Karpas-422 (cell line): ENCODE measurements at regions not wholly inside any gene's neighbourhood (a gene's known extent, or its start where the extent isn't known, plus 50 kb on each side); places are given as distances from the start of the nearest gene placed in this dataset.

ENCODE experiments used
- DNase-seq: peaks from one replicate; pipeline ENCODE4 v3.0.0-alpha.2; 2015
- H2AFZ ChIP-seq: fragments of 200-600 bp; sonication (generic); 2 replicates; pipeline ENCODE4 v1.6.1; 2014; ENCODE audit warnings: antibody characterized with exemption, low read length, mixed read lengths
- H3K27ac ChIP-seq: fragments of 200-600 bp; sonication (generic); 2 replicates; pipeline ENCODE4 v1.5.1; 2014; ENCODE audit warnings: mild to moderate bottlenecking, low read length, moderate library complexity
- H3K27me3 ChIP-seq: fragments of 200-600 bp; sonication (generic); 2 replicates; pipeline ENCODE4 v1.6.1; 2014; ENCODE audit warnings: low read length, mixed read lengths
- H3K36me3 ChIP-seq: fragments of 200-600 bp; sonication (generic); 2 replicates; pipeline ENCODE4 v1.6.1; 2014; ENCODE audit warnings: low read length, mixed read lengths; ENCODE audit not compliant: insufficient read depth
- H3K4me1 ChIP-seq: fragments of 200-600 bp; sonication (generic); 2 replicates; pipeline ENCODE4 v1.6.1; 2014; ENCODE audit warnings: mild to moderate bottlenecking, low read length, mixed read lengths
- H3K4me2 ChIP-seq: fragments of 200-600 bp; sonication (generic); 2 replicates; pipeline ENCODE4 v1.6.1; 2014; ENCODE audit warnings: low read length, low read depth, mild to moderate bottlenecking; ENCODE audit not compliant: poor library complexity, severe bottlenecking
- H3K4me3 ChIP-seq: fragments of 200-600 bp; sonication (generic); 2 replicates; pipeline ENCODE4 v1.5.1; 2014; ENCODE audit warnings: mild to moderate bottlenecking, antibody characterized with exemption, low read length, mixed read lengths
- H3K79me2 ChIP-seq: fragments of 200-600 bp; sonication (generic); 2 replicates; pipeline ENCODE4 v1.6.1; 2014; ENCODE audit warnings: mild to moderate bottlenecking, low read length, mixed read lengths
- H3K9ac ChIP-seq: fragments of 200-600 bp; sonication (generic); 2 replicates; pipeline ENCODE4 v1.6.0; 2014; ENCODE audit warnings: low read length
- H3K9me2 ChIP-seq: fragments of 200-600 bp; sonication (generic), shearing (Covaris generic); replicated peaks from 2 replicates; pipeline ENCODE4 v1.6.0; 2014; ENCODE audit warnings: mild to moderate bottlenecking, low read length, moderate library complexity; ENCODE audit not compliant: insufficient read depth
- H3K9me3 ChIP-seq: fragments of 300-700, 200-600 bp; sonication (generic); 2 replicates; pipeline ENCODE4 v1.6.1; 2014; ENCODE audit warnings: low read length, mixed read lengths
- H4K20me1 ChIP-seq: fragments of 200-600 bp; sonication (generic); 2 replicates; pipeline ENCODE4 v1.6.1; 2014; ENCODE audit warnings: mild to moderate bottlenecking, antibody characterized with exemption, low read length, low read depth; ENCODE audit not compliant: insufficient read depth

DNA sequence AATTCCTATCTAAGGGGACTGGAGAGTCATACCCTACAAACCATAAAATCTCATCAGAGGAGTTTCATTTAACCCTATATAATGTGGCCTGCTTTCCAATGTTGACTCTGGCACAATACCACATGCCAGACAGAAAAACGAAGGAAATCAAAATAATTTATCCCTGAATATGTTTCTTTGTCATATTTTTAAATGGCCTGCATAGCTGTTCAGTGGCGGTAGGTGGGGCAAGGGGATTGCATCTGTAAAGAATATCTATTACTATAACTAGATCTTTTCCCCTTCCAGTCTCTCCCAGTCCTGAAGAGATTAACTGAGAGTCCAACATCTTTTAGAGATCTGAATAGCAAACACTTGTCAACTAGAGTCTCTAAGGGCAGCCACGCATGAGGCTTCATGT lies 278.1 kb upstream of the CTNNB1 start:
- Histone ChIP-seq H3K4me2 (no peak overlapping the region), H3K9me2 (no peaks in the 10 kb centered on the region), H3K27ac (no peak overlapping the region), H2AFZ (no peak overlapping the region), H3K4me1 (no peaks in the 10 kb centered on the region), H3K27me3 (no peaks in the 10 kb centered on the region; the same call in 1 of the 2 replicates), H3K36me3 (no peaks in the 10 kb centered on the region), H3K4me3 (no peak overlapping the region), H4K20me1 (no peaks in the 10 kb centered on the region), H3K9me3 (no peaks in the 10 kb centered on the region), H3K9ac (no peak overlapping the region), H3K79me2 (no peaks in the 10 kb centered on the region)
- no peak for DNase-seq

DNA sequence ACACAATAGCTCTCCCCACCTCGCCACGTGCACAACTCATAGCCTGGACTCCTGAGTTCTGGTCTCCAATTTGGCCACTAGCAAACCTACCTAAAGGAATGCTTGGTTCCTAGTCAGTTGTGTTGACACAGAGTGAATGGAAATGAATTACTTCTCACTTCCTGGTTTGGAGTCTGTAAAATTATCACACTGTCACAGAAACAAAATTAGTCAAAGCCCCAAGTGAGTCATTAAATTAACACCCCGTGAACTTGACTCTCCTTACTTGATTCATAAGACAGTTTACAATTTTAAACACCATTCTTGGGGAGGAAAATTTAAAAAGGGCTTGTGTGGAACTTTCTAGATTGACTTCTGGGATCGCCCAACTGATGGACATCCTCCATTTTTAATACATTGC lies 276.2 kb upstream of the CTNNB1 start:
- Histone ChIP-seq H4K20me1 (no peaks in the 10 kb centered on the region), H3K27ac (no peak overlapping the region), H3K27me3 (no peaks in the 10 kb centered on the region; the same call in 1 of the 2 replicates), H3K4me2 (no peak overlapping the region), H3K79me2 (no peaks in the 10 kb centered on the region), H3K36me3 (no peaks in the 10 kb centered on the region), H3K9me3 (no peaks in the 10 kb centered on the region), H3K4me1 (no peaks in the 10 kb centered on the region), H3K4me3 (no peak overlapping the region), H2AFZ (no peak overlapping the region), H3K9me2 (no peaks in the 10 kb centered on the region), H3K9ac (no peak overlapping the region)
- no peak for DNase-seq

DNA sequence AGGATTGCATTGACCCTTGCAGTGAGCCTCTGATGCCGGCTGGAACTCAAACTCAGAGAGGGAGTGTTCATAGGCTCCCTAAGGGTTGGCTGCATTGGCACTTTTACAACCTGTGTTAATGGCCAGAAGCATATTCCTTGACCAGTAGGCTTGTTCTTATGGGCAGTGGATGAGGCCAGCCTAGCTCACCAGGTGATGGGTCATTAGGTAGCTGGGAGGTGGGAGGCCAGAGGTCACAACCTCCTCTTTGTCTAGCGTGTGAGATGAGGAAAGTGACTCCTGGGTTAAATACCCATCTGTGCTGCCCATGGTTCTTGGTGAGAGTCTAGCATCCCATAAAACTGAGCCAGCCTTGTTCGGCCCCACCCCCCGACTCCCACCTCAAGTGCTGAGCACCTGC lies 275.7 kb upstream of the CTNNB1 start:
- DNase-seq, result no peak
- Histone ChIP-seq H3K79me2 (no peaks in the 10 kb centered on the region), H4K20me1 (no peaks in the 10 kb centered on the region), H3K27ac (no peak overlapping the region), H3K27me3 (no peaks in the 10 kb centered on the region; the same call in 1 of the 2 replicates), H3K9me3 (no peaks in the 10 kb centered on the region), H3K4me2 (no peak overlapping the region), H3K9ac (no peak overlapping the region), H2AFZ (no peak overlapping the region), H3K4me1 (no peaks in the 10 kb centered on the region), H3K36me3 (no peaks in the 10 kb centered on the region), H3K9me2 (no peaks in the 10 kb centered on the region), H3K4me3 (no peak overlapping the region)

DNA sequence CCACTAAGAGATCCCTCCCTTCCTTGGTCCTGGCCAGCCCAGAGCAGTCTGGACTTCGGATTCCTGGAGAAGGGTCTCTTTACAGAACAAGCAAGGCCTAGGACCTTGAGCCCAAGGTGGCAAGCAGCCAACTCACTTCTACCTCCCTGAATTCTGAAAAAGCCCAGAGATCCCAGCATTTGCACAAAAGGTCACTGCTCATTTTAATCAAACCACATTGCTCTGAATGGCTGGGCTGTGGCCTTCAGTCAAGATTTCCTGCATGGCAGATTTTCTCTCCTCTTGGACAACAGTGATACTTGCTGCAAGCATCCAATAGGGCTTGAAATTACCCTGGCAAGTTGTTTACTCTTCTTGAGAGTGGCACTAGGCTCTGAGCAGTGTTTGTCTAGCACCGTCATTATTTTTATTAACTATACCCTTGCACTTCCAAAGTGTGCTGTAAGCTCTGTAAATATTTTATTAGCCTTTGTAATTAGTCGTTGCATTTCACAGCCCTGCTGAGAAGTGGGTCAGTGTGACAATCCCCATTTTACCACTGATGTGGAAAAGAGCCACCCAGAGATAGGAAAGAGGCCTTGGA lies 274.7 kb upstream of the CTNNB1 start:
- DNase-seq, result no peak
- no peaks in the 10 kb centered on the region for H3K9me2 ChIP-seq
- no peak overlapping the region for H3K4me2 ChIP-seq

DNA sequence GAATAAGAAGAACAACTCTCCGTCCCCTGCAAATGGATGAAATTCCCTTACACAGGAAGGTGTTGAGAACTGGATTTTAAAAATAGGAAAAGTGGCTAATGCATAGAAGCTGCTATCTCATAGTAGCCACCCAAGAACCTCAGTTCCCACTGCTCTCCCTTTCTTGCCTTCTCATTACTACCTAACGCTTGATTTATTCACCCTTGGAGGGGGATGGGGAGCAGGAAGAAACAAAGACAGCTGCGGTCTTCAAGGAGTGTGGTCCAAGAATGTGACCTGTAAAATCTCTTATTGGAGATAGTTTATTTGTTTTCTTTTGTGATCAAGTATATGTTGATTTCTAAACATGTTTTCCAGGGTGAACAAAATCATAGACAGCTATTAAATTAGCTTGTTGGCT lies 274.1 kb upstream of the CTNNB1 start:
- no peaks in the 10 kb centered on the region for H4K20me1 ChIP-seq
- H3K4me1 ChIP-seq, result no peaks in the 10 kb centered on the region
- H3K9me2 ChIP-seq, result no peaks in the 10 kb centered on the region
- no peaks in the 10 kb centered on the region for H3K9me3 ChIP-seq
- H3K9ac ChIP-seq, result no peak overlapping the region
- H3K27ac ChIP-seq, result no peak overlapping the region
- no peaks in the 10 kb centered on the region; the same call in 1 of the 2 replicates for H3K27me3 ChIP-seq
- H3K4me2 ChIP-seq, result no peak overlapping the region
- H3K4me3 ChIP-seq, result no peak overlapping the region
- no peaks in the 10 kb centered on the region for H3K79me2 ChIP-seq
- no peaks in the 10 kb centered on the region for H3K36me3 ChIP-seq
- H2AFZ ChIP-seq, result no peak overlapping the region
- no peak for DNase-seq

More for the DNA sequence above, 274.7 kb upstream of the CTNNB1 start:
- Histone ChIP-seq H2AFZ (no peak overlapping the region), H3K27ac (no peak overlapping the region), H3K9me3 (no peaks in the 10 kb centered on the region), H3K36me3 (no peaks in the 10 kb centered on the region), H3K27me3 (no peaks in the 10 kb centered on the region; the same call in 1 of the 2 replicates), H3K4me3 (no peak overlapping the region), H3K79me2 (no peaks in the 10 kb centered on the region), H3K9ac (no peak overlapping the region), H4K20me1 (no peaks in the 10 kb centered on the region), H3K4me1 (no peaks in the 10 kb centered on the region)

DNA sequence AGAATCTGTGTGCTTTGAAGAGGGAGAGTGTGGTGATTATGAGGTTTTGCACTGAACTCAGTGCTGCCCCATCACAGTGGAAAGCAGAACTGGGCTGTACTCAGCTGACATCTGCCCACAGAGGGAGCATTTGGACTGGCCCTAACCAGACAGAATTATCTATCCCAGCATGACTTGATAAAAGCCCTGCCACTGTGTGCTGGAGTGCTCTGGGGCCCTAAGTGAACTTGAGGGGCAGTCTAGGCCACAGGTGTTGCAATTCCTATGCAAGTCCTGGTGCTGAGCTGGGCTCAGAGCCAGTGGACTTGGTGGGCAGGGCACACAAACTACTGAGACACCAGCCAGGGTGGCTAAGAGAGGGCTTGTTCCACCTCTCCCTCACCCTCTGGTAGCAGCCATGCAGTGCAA lies 269.2 kb upstream of the CTNNB1 start:
- no peaks in the 10 kb centered on the region for H4K20me1 ChIP-seq
- H3K27me3 ChIP-seq, result no peaks in the 10 kb centered on the region
- no peak overlapping the region for H3K4me3 ChIP-seq
- DNase-seq, result no peak
- no peak overlapping the region for H3K4me2 ChIP-seq
- H3K27ac ChIP-seq, result no peak overlapping the region
- H3K36me3 ChIP-seq, result no peaks in the 10 kb centered on the region
- no peaks in the 10 kb centered on the region for H3K79me2 ChIP-seq
- H3K9ac ChIP-seq, result no peak overlapping the region
- no peaks in the 10 kb centered on the region for H3K9me3 ChIP-seq
- no peak overlapping the region for H2AFZ ChIP-seq
- H3K4me1 ChIP-seq, result no peaks in the 10 kb centered on the region
- H3K9me2 ChIP-seq, result no peaks in the 10 kb centered on the region

DNA sequence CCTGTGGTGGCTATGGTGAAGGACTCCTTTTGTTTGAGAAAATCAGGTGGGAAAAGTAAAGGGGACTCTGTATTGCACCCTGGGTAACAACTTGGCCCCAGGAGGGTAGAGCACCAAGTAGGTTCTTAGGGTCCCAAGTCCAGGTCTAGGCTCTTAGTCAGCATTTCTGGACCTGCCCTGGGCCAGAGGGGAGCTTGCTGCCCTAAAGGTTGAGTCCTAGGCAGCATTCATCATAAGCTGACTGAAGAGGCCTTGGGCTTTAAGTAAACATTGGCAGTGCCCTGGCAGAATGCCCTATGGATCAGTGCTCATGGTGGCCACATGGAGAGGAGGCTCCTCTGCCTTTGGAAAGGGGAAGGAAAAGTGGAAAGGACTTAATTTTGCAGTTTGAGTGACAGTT lies 268.5 kb upstream of the CTNNB1 start:
- Histone ChIP-seq H4K20me1 (no peaks in the 10 kb centered on the region), H3K4me2 (no peak overlapping the region), H3K79me2 (no peaks in the 10 kb centered on the region), H3K27me3 (no peaks in the 10 kb centered on the region), H2AFZ (no peak overlapping the region), H3K9me3 (no peaks in the 10 kb centered on the region), H3K4me1 (no peaks in the 10 kb centered on the region), H3K4me3 (no peak overlapping the region), H3K36me3 (no peaks in the 10 kb centered on the region), H3K27ac (no peak overlapping the region), H3K9ac (no peak overlapping the region), H3K9me2 (no peaks in the 10 kb centered on the region)
- DNase-seq, result no peak

DNA sequence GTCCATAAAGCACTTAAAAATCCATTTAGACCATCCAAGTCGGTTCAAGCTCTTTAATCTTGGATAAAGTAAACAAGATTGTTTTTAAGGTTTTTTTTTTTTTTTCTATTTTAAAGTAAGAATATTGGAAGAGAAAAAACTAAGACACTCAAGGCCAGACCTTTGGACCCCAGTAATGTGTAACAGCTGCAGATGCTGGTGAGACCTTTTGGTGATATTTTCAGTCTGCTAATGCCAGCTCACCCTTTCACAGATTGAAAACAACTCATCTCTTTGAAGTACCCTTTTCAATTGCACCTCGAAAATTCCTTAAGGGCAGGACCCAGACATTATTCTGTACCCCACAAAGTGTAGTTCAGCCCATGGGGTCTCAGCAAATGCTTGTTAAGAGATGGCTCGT lies 260.7 kb upstream of the CTNNB1 start:
- Histone ChIP-seq H4K20me1 (no peaks in the 10 kb centered on the region), H3K9ac (no peak overlapping the region), H3K4me3 (no peak overlapping the region), H2AFZ (no peak overlapping the region), H3K79me2 (no peaks in the 10 kb centered on the region), H3K36me3 (no peaks in the 10 kb centered on the region), H3K4me1 (no peaks in the 10 kb centered on the region), H3K27ac (no peak overlapping the region), H3K27me3 (no peaks in the 10 kb centered on the region), H3K9me3 (no peaks in the 10 kb centered on the region), H3K4me2 (no peak overlapping the region), H3K9me2 (no peaks in the 10 kb centered on the region)
- no peak for DNase-seq
